OCI-LY1 (cell line): ENCODE measurements at regions not wholly inside any gene's neighbourhood (a gene's known extent, or its start where the extent isn't known, plus 50 kb on each side); places are given as distances from the start of the nearest gene placed in this dataset.

Experiments
- H2AFZ ChIP-seq: fragments of 200-600 bp; sonication (generic), shearing (Covaris generic); 2 replicates; pipeline ENCODE4 v1.6.0; 2014; ENCODE audit warnings: antibody characterized with exemption, mild to moderate bottlenecking, low read length
- H3F3A ChIP-seq: fragments of 200-600 bp; sonication (generic), shearing (Covaris generic); 2 replicates; pipeline ENCODE4 v1.6.0; 2014; ENCODE audit warnings: mild to moderate bottlenecking, antibody characterized with exemption, low read length, moderate library complexity; ENCODE audit not compliant: insufficient read depth
- H3K27ac ChIP-seq: fragments of 200-600 bp; sonication (generic); 2 replicates; pipeline ENCODE4 v1.5.1; 2014; ENCODE audit warnings: low read length, mixed run types, mild to moderate bottlenecking, low read depth; ENCODE audit not compliant: poor library complexity, severe bottlenecking
- H3K27me3 ChIP-seq: fragments of 200-600 bp; sonication (generic); 2 replicates; pipeline ENCODE4 v1.6.0; 2014; ENCODE audit warnings: antibody characterized with exemption, mild to moderate bottlenecking, low read length, moderate library complexity; ENCODE audit not compliant: insufficient read depth
- H3K36me3 ChIP-seq: fragments of 200-600 bp; sonication (generic); 2 replicates; pipeline ENCODE4 v1.6.1; 2014; ENCODE audit warnings: mild to moderate bottlenecking, antibody characterized with exemption, low read length, moderate library complexity, mixed read lengths; ENCODE audit not compliant: insufficient read depth
- H3K4me1 ChIP-seq: fragments of 200-600 bp; sonication (generic); 2 replicates; pipeline ENCODE4 v1.5.1; 2014; ENCODE audit warnings: mild to moderate bottlenecking, low read length, moderate library complexity; ENCODE audit not compliant: insufficient read depth, severe bottlenecking
- H3K4me2 ChIP-seq: fragments of 200-600 bp; sonication (generic), shearing (Covaris generic); 2 replicates; pipeline ENCODE4 v1.6.1; 2014; ENCODE audit warnings: low read length
- H3K4me3 ChIP-seq: fragments of 200-600 bp; sonication (generic); 2 replicates; pipeline ENCODE4 v1.5.1; 2014; ENCODE audit warnings: low read length, low read depth, mild to moderate bottlenecking, mixed read lengths; ENCODE audit not compliant: poor library complexity, severe bottlenecking
- H3K79me2 ChIP-seq: fragments of 200-600 bp; shearing (Covaris generic); 2 replicates; pipeline ENCODE4 v1.6.1; 2016; ENCODE audit warnings: mixed run types, low read length, mixed read lengths; ENCODE audit not compliant: insufficient read depth
- H3K9ac ChIP-seq: fragments of 200-600 bp; sonication (generic), shearing (Covaris generic); 2 replicates; pipeline ENCODE4 v1.6.1; 2014; ENCODE audit warnings: mild to moderate bottlenecking, low read length, mixed read lengths
- H3K9me2 ChIP-seq: fragments of 200-600 bp; sonication (generic), shearing (Covaris generic); 2 replicates; pipeline ENCODE4 v1.6.1; 2014; ENCODE audit warnings: low read depth, mild to moderate bottlenecking, low read length, mixed read lengths
- H3K9me3 ChIP-seq: fragments of 200-600 bp; shearing (Covaris generic); 2 replicates; pipeline ENCODE4 v1.6.1; 2014; ENCODE audit warnings: low read length, mixed read lengths
- H4K20me1 ChIP-seq: fragments of 200-600 bp; sonication (generic), shearing (Covaris generic); 2 replicates; pipeline ENCODE4 v1.6.0; 2016; ENCODE audit warnings: mild to moderate bottlenecking, low read length; ENCODE audit not compliant: insufficient read depth
- CTCF ChIP-seq: fragments of 200-600 bp; sonication (generic), shearing (Covaris generic); IDR thresholded peaks from 2 replicates; pipeline ENCODE4 v1.5.1; 2017; ENCODE audit warnings: mild to moderate bottlenecking, antibody characterized with exemption, low read length, moderate library complexity, mixed read lengths
- EZH2 ChIP-seq: fragments of 200-600 bp; sonication (generic), shearing (Covaris generic); IDR thresholded peaks from 2 replicates; pipeline ENCODE4 v1.8.0; 2017; ENCODE audit warnings: borderline replicate concordance, mixed run types, mild to moderate bottlenecking, antibody characterized with exemption, low read length, moderate library complexity, mixed read lengths

DNA sequence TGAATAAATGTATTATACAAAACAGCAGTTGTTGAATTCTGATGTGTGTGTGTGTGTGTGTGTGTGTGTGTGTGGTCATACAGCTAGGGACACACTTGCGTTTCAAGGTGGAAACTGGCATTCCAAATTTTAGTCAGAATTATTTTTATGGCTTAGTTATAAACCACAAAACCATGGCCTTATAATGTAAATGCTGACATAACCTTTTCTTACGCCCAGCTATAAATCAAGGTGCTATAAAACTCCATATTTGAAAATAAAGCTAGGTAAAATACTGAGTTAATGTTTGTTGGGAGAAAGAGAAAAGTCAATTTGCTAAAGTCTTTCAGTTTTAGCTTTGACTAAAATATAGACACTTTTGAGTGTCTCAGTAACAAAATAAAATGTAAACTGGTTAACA lies 345.1 kb upstream of the NR3C2 start:
- no peaks in the 10 kb centered on the region for H3K9me3 ChIP-seq
- H2AFZ ChIP-seq, result no peak overlapping the region
- H3K4me3 ChIP-seq, result no peak overlapping the region
- H3K4me2 ChIP-seq, result no peak overlapping the region
- TF ChIP-seq EZH2 (no peak), CTCF (no peak)
- H4K20me1 ChIP-seq, result no peaks in the 10 kb centered on the region
- no peaks in the 10 kb centered on the region for H3K4me1 ChIP-seq
- no peak overlapping the region for H3K27ac ChIP-seq
- H3K9ac ChIP-seq, result no peak overlapping the region
- no peaks in the 10 kb centered on the region for H3K36me3 ChIP-seq
- no peaks in the 10 kb centered on the region for H3F3A ChIP-seq
- H3K9me2 ChIP-seq, result no peaks in the 10 kb centered on the region
- H3K79me2 ChIP-seq, result no peaks in the 10 kb centered on the region
- H3K27me3 ChIP-seq, result peaks cover 3% of the 10 kb centered on the region; the same call in 1 of the 2 replicates

GRCh38 chr4:148786699-148787098 lies 344.5 kb upstream of the NR3C2 start:
- H3K9ac ChIP-seq, result no peak overlapping the region
- H3K27ac ChIP-seq, result no peak overlapping the region
- H2AFZ ChIP-seq, result no peak overlapping the region
- no peak overlapping the region for H3K4me2 ChIP-seq
- H3K9me2 ChIP-seq, result no peaks in the 10 kb centered on the region
- no peaks in the 10 kb centered on the region for H4K20me1 ChIP-seq
- TF ChIP-seq CTCF (no peak), EZH2 (no peak)
- no peaks in the 10 kb centered on the region for H3K79me2 ChIP-seq
- no peaks in the 10 kb centered on the region for H3K9me3 ChIP-seq
- no peaks in the 10 kb centered on the region for H3K36me3 ChIP-seq
- H3K4me1 ChIP-seq, result no peaks in the 10 kb centered on the region
- peaks cover 3% of the 10 kb centered on the region; the same call in 1 of the 2 replicates for H3K27me3 ChIP-seq
- H3K4me3 ChIP-seq, result no peak overlapping the region
- no peaks in the 10 kb centered on the region for H3F3A ChIP-seq

- H3K27me3 ChIP-seq, result no peaks in the 10 kb centered on the region
- H3K4me3 ChIP-seq, result no peak overlapping the region
- no peaks in the 10 kb centered on the region for H3K9me3 ChIP-seq
- H3K27ac ChIP-seq, result no peak overlapping the region
- H3K4me2 ChIP-seq, result no peak overlapping the region
- H3K9ac ChIP-seq, result no peak overlapping the region
- no peak for TF ChIP-seq EZH2
- TF ChIP-seq CTCF, result no peak
- no peaks in the 10 kb centered on the region for H3K4me1 ChIP-seq
- H3K79me2 ChIP-seq, result no peaks in the 10 kb centered on the region
- H3K9me2 ChIP-seq, result no peaks in the 10 kb centered on the region
- H4K20me1 ChIP-seq, result no peaks in the 10 kb centered on the region
- no peaks in the 10 kb centered on the region for H3K36me3 ChIP-seq
- no peaks in the 10 kb centered on the region for H3F3A ChIP-seq
- H2AFZ ChIP-seq, result no peak overlapping the region
Measured at GRCh38 chr4:148782284-148782683, 340.1 kb upstream of the NR3C2 start.
